ENCODE measurements at regions not wholly inside any gene's neighbourhood (a gene's known extent, or its start where the extent isn't known, plus 50 kb on each side); places are given as distances from the start of the nearest gene placed in this dataset.

GRCh38 chr3:152126260-152126659, 142.5 kb upstream of the MBNL1 start:
- DNase-seq (ENCODE audit: low read depth, low spot score), result no peak
- H3K27ac ChIP-seq (ENCODE audit: low read length), result no peak overlapping the region
- TF ChIP-seq CTCF (IDR thresholded peaks at IDR 0.05) (no peak), REST (IDR thresholded peaks at IDR 0.05; ENCODE audit: insufficient read depth in 1 of 2, low read depth in 2 of 2, low read length in 1 of 2) (no peak), SIN3A (IDR thresholded peaks at IDR 0.05; ENCODE audit: borderline replicate concordance, insufficient read depth, low read depth, low read length) (no peak), TCF7L2 (IDR thresholded peaks at IDR 0.05; ENCODE audit: low read depth, low read length) (no peak)
- H3K27me3 ChIP-seq (ENCODE audit: control insufficient read depth, insufficient read depth, low read length), result no peaks in the 10 kb centered on the region
- in situ Hi-C loops (cut with HindIII; ENCODE audit: low pct_unique_long_range_greater_than_20kb, low sequenced_read_pairs) (no loop called here), intact Hi-C loops (cut with micrococcal nuclease; ENCODE audit: unreplicated experiment) (loop anchor here (10.0 kb wide), 1 partner anchor 61 kb away; no protein-coding TSS in a partner anchor)
- H3K4me1 ChIP-seq (ENCODE audit: control insufficient read depth, insufficient read depth, low read length), result no peaks in the 10 kb centered on the region
- ATAC-seq, result no peak
- H3K36me3 ChIP-seq (ENCODE audit: control insufficient read depth, insufficient read depth, low read length), result no peaks in the 10 kb centered on the region
- ChIA-PET POLR2A (no interaction called here), CTCF (no interaction called here)
- H3K9me3 ChIP-seq (ENCODE audit: control insufficient read depth, insufficient read depth, low read depth, low read length), result no peaks in the 10 kb centered on the region
- no peak overlapping the region for H3K4me3 ChIP-seq (ENCODE audit: low read depth in 2 of 2, low read length in 2 of 2)
- no TSS peak for BruUV-seq (replicated peaks)

GRCh38 chr3:152127058-152127457, 141.7 kb upstream of the MBNL1 start:
- Histone ChIP-seq H3K27me3 (ENCODE audit: control insufficient read depth, insufficient read depth, low read length) (no peaks in the 10 kb centered on the region), H3K4me3 (ENCODE audit: low read depth in 2 of 2, low read length in 2 of 2) (no peak overlapping the region), H3K27ac (ENCODE audit: low read length) (no peak overlapping the region), H3K9me3 (ENCODE audit: control insufficient read depth, insufficient read depth, low read depth, low read length) (no peaks in the 10 kb centered on the region), H3K36me3 (ENCODE audit: control insufficient read depth, insufficient read depth, low read length) (no peaks in the 10 kb centered on the region), H3K4me1 (ENCODE audit: control insufficient read depth, insufficient read depth, low read length) (no peaks in the 10 kb centered on the region)
- DNase-seq (ENCODE audit: low read depth, low spot score) (no peak), ATAC-seq (no peak)
- BruUV-seq (replicated peaks), result no TSS peak
- intact Hi-C loops (cut with micrococcal nuclease; ENCODE audit: unreplicated experiment) (loop anchor here (10.0 kb wide), 1 partner anchor 62 kb away; no protein-coding TSS in a partner anchor), in situ Hi-C loops (cut with HindIII; ENCODE audit: low pct_unique_long_range_greater_than_20kb, low sequenced_read_pairs) (no loop called here)
- CTCF ChIA-PET, result no interaction called here
- TF ChIP-seq CTCF (IDR thresholded peaks at IDR 0.05), result no peak
- no peak for TF ChIP-seq REST (IDR thresholded peaks at IDR 0.05; ENCODE audit: insufficient read depth in 1 of 2, low read depth in 2 of 2, low read length in 1 of 2)
- TF ChIP-seq SIN3A (IDR thresholded peaks at IDR 0.05; ENCODE audit: borderline replicate concordance, insufficient read depth, low read depth, low read length), result no peak
- TF ChIP-seq POLR2AphosphoS5 (IDR thresholded peaks at IDR 0.05; ENCODE audit: low read depth, low read length), result no peak
- no peak for TF ChIP-seq TCF7L2 (IDR thresholded peaks at IDR 0.05; ENCODE audit: low read depth, low read length)
- POLR2A ChIA-PET, result no interaction called here
